PC-3 (cell line): ENCODE measurements at regions not wholly inside any gene's neighbourhood (a gene's known extent, or its start where the extent isn't known, plus 50 kb on each side); places are given as distances from the start of the nearest gene placed in this dataset.

Experiments used
- EZH2 ChIP-seq: fragments of 300-600 bp; sonication (generic); IDR thresholded peaks from one replicate; pipeline ENCODE4 v1.6.1; 2017; ENCODE audit warnings: antibody characterized with exemption, mild to moderate bottlenecking, low read length; ENCODE audit not compliant: unreplicated experiment
- EZH2phosphoT487 ChIP-seq: fragments of 300-600 bp; sonication (generic); IDR thresholded peaks from 2 replicates; pipeline ENCODE4 v1.6.1; 2018; ENCODE audit warnings: mild to moderate bottlenecking, antibody characterized with exemption, low read length, borderline replicate concordance
- TF ChIP-seq, protein P1 (sequence below): fragments of 300-600 bp; sonication (generic); conservative IDR thresholded peaks from 2 replicates; pipeline ENCODE4 v1.5.1; 2017; ENCODE audit warnings: antibody characterized with exemption, low read depth, mild to moderate bottlenecking, low read length

DNA sequence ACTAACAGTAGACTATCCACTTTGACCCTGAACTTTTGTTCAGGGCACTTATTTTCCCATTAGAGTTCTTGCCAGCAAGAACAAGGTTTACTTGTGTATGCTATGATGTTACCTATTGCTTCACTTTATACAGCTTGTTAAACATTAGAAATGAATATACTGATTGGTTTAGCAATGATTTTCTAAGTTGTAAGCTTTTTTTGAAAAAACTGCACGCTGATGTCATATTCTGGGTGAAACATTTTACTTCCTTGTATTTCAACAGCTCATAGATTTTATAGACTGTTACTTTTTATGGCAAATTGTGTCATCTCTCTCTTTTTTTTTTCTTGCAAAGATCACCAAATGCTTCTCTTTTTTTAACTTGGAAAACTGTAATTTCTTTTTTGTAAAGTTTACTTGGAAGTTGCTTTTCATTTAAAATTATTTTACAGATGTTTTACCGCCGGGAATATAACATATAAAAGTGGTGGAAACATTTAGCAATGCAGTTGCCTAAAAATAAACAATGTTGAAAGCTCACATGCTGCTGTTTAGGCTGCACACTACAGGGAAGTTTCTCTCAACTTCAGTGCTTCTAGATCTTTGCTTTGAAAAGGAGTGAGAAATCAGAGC is 215.3 kb upstream of the NFIA start:
- TF ChIP-seq, protein P1, sequence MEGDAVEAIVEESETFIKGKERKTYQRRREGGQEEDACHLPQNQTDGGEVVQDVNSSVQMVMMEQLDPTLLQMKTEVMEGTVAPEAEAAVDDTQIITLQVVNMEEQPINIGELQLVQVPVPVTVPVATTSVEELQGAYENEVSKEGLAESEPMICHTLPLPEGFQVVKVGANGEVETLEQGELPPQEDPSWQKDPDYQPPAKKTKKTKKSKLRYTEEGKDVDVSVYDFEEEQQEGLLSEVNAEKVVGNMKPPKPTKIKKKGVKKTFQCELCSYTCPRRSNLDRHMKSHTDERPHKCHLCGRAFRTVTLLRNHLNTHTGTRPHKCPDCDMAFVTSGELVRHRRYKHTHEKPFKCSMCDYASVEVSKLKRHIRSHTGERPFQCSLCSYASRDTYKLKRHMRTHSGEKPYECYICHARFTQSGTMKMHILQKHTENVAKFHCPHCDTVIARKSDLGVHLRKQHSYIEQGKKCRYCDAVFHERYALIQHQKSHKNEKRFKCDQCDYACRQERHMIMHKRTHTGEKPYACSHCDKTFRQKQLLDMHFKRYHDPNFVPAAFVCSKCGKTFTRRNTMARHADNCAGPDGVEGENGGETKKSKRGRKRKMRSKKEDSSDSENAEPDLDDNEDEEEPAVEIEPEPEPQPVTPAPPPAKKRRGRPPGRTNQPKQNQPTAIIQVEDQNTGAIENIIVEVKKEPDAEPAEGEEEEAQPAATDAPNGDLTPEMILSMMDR: no peak
- TF ChIP-seq EZH2: no peak
- TF ChIP-seq EZH2phosphoT487: no peak
